Endothelial cell of umbilical vein (primary cell): ENCODE measurements at regions not wholly inside any gene's neighbourhood (a gene's known extent, or its start where the extent isn't known, plus 50 kb on each side); places are given as distances from the start of the nearest gene placed in this dataset.

Experiments used
- BruUV-seq: library from RNA; stranded (reverse); fragments of 400-500 nt; replicated peaks from 2 replicates; lab custom pipeline; 2021; lab: Mats Ljungman, UMichigan
- CTCF ChIA-PET: fragments of 300-600, 350-600 bp; sonication (Branson Sonifier 250); formaldehyde crosslinking; loops from one replicate; lab custom pipeline; 2021; ENCODE audit warnings: antibody characterized with exemption, inconsistent platforms; lab: Charles Lee
- POLR2A ChIA-PET: fragments of 300-600, 350-600 bp; sonication (Branson Sonifier 250); formaldehyde crosslinking; loops from one replicate; lab custom pipeline; 2021; ENCODE audit warnings: antibody characterized with exemption, inconsistent platforms; lab: Charles Lee
- DNase-seq: peaks from one replicate; pipeline ENCODE4 v3.0.0-alpha.2; 2011; ENCODE audit warnings: low read depth, low spot score
- FAIRE-seq: peaks from 2 replicates; lab custom pipeline; 2011; peaks lifted over from hg19 to GRCh38; lab: Jason Lieb, UNC
- H2AFZ ChIP-seq: 2 replicates; pipeline ENCODE4 v1.6.0; 2012; ENCODE audit warnings: low read depth, low read length, control low read depth, inconsistent platforms
- H3K27ac ChIP-seq: 2 replicates; pipeline ENCODE4 v1.5.1; 2011; ENCODE audit warnings: low read depth, mild to moderate bottlenecking, control low read depth, low read length, moderate library complexity; ENCODE audit not compliant: insufficient read depth
- H3K27me3 ChIP-seq, 2 experiments: 2 replicates each; pipeline versions ENCODE4 v1.6.0 to v1.6.1; 2011; ENCODE audit warnings: low read length in 2 of 2, mixed read lengths in 1 of 2; ENCODE audit not compliant: control insufficient read depth in 2 of 2, insufficient read depth in 2 of 2
- H3K36me3 ChIP-seq, 2 experiments: 2 replicates in 1 of 2; 3 replicates in 1 of 2; pipeline ENCODE4 v1.5.1; 2011; ENCODE audit warnings: low read length in 2 of 2, mild to moderate bottlenecking in 1 of 2, moderate library complexity in 1 of 2; ENCODE audit not compliant: control insufficient read depth in 2 of 2, insufficient read depth in 2 of 2; ENCODE audit errors: extremely low read depth in 1 of 2
- H3K4me1 ChIP-seq: 3 replicates; pipeline ENCODE4 v1.5.1; 2011; ENCODE audit warnings: mild to moderate bottlenecking, low read length; ENCODE audit not compliant: control insufficient read depth, insufficient read depth; ENCODE audit errors: extremely low read depth
- H3K4me2 ChIP-seq: 2 replicates; pipeline ENCODE4 v1.6.1; 2011; ENCODE audit warnings: low read length, control low read depth, mixed read lengths; ENCODE audit not compliant: insufficient read depth
- H3K4me3 ChIP-seq, 3 experiments: fragments of 200-600 bp in 1 of 3; sonication (generic), shearing (Covaris generic) in 1 of 3; replicated peaks in 1 of 3; 2 replicates each; pipeline ENCODE4 v1.5.1; 2011 to 2016; ENCODE audit warnings: control low read depth in 3 of 3, low read length in 3 of 3, mild to moderate bottlenecking in 2 of 3, inconsistent platforms in 1 of 3, low read depth in 1 of 3, moderate library complexity in 1 of 3; ENCODE audit not compliant: insufficient read depth in 1 of 3
- H3K79me2 ChIP-seq: 2 replicates; pipeline ENCODE4 v1.6.0; 2012; ENCODE audit warnings: low read length, inconsistent platforms; ENCODE audit not compliant: control insufficient read depth, insufficient read depth
- H3K9ac ChIP-seq: replicated peaks from 2 replicates; pipeline ENCODE3; 2011; ENCODE audit warnings: low read length, control low read depth; ENCODE audit not compliant: insufficient read depth; ENCODE audit errors: extremely low read depth
- H3K9me1 ChIP-seq: replicated peaks from 3 replicates; pipeline ENCODE4 v1.6.0; 2011; ENCODE audit warnings: mild to moderate bottlenecking, low read length; ENCODE audit not compliant: control insufficient read depth, insufficient read depth; ENCODE audit errors: extremely low read depth
- H3K9me3 ChIP-seq: replicated peaks from 2 replicates; pipeline ENCODE4 v1.5.1; 2012; ENCODE audit warnings: low read length, inconsistent platforms; ENCODE audit not compliant: control insufficient read depth, insufficient read depth
- H4K20me1 ChIP-seq: replicated peaks from 2 replicates; pipeline ENCODE3; 2011; ENCODE audit warnings: mild to moderate bottlenecking, low read length; ENCODE audit not compliant: control insufficient read depth, insufficient read depth; ENCODE audit errors: extremely low read depth
- EZH2 ChIP-seq: IDR thresholded peaks from 2 replicates; pipeline ENCODE4 v1.6.1; 2012; ENCODE audit warnings: borderline replicate concordance, low read depth, mild to moderate bottlenecking, moderate library complexity, low read length, inconsistent platforms; ENCODE audit not compliant: severe bottlenecking
- FOS ChIP-seq: IDR thresholded peaks from 2 replicates; pipeline ENCODE4 v1.6.1; 2011; ENCODE audit warnings: mild to moderate bottlenecking, low read length, moderate library complexity, borderline replicate concordance; ENCODE audit not compliant: insufficient read depth
- GATA2 ChIP-seq: IDR thresholded peaks from 2 replicates; pipeline ENCODE4 v1.7.0; 2011; ENCODE audit warnings: low read depth, mild to moderate bottlenecking, moderate library complexity, mixed read lengths, low read length; ENCODE audit not compliant: insufficient read length, insufficient read depth
- JUN ChIP-seq: IDR thresholded peaks from 2 replicates; pipeline ENCODE4 v1.6.1; 2011; ENCODE audit warnings: borderline replicate concordance, low read depth; ENCODE audit not compliant: insufficient read length, insufficient read depth
- MYC ChIP-seq: IDR thresholded peaks from one replicate; pipeline ENCODE4 v1.6.1; 2011; ENCODE audit warnings: mild to moderate bottlenecking, low read depth, low read length
- POLR2A ChIP-seq: IDR thresholded peaks from 2 replicates; pipeline ENCODE4 v1.6.1; 2012; ENCODE audit warnings: low read depth, mild to moderate bottlenecking, control low read depth, low read length
- POLR2AphosphoS5 ChIP-seq: IDR thresholded peaks from 2 replicates; pipeline ENCODE4 v1.6.1; 2012; ENCODE audit warnings: low read depth, mild to moderate bottlenecking, control low read depth, low read length, moderate library complexity; ENCODE audit not compliant: insufficient read depth
- dilution Hi-C: fragments of 300-500 bp; cut with MboI; formaldehyde crosslinking; loops from one replicate; pipeline ENCODE4 v1.15.0; 2019; ENCODE audit warnings: low sequenced_read_pairs; ENCODE audit not compliant: extremely low pct_ligation_motif_present
- intact Hi-C: fragments of 100-400 bp; cut with micrococcal nuclease; formaldehyde crosslinking; loops from one replicate; pipeline ENCODE4 v1.10.0; 2022
- TF ChIP-seq, protein P1 (sequence below), 2 donors: IDR thresholded peaks; 1 replicate in 1 of 2; 2 replicates in 1 of 2; pipeline ENCODE4 v1.5.1; 2011; ENCODE audit warnings: low read length in 2 of 2, mild to moderate bottlenecking in 2 of 2, moderate library complexity in 2 of 2, control low read depth in 1 of 2, inconsistent platforms in 1 of 2, low read depth in 1 of 2; ENCODE audit not compliant: insufficient read depth in 1 of 2; ENCODE audit errors: extremely low read depth in 1 of 2
- TF ChIP-seq, protein P2 (sequence below): IDR thresholded peaks from 2 replicates; pipeline ENCODE4 v1.6.1; 2011; ENCODE audit not compliant: insufficient read depth, insufficient read length

DNA sequence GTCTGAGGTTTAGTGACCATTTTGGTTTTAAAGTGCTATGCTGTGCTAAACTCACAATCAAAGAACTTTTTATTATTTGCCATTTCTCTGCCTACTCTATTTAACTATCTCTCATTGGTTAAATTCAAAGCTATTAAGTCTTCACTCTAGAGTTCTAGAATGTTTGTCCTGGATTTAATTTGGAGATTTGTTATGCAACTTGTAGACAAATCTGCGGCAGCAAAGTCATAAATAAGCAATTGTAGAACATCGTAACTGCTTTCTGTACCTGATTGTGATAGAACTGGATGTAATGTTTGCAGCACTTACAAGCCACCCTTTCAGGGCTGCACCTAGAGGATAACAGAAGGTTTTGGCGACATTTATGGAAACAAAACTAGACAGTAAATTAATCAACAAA is 566.5 kb upstream of the ADGRL2 start:
- no peak for FAIRE-seq
- TF ChIP-seq JUN (no peak), POLR2A (no peak), MYC (no peak), FOS (no peak), EZH2 (no peak), POLR2AphosphoS5 (no peak), GATA2 (no peak)
- TF ChIP-seq, protein P1, sequence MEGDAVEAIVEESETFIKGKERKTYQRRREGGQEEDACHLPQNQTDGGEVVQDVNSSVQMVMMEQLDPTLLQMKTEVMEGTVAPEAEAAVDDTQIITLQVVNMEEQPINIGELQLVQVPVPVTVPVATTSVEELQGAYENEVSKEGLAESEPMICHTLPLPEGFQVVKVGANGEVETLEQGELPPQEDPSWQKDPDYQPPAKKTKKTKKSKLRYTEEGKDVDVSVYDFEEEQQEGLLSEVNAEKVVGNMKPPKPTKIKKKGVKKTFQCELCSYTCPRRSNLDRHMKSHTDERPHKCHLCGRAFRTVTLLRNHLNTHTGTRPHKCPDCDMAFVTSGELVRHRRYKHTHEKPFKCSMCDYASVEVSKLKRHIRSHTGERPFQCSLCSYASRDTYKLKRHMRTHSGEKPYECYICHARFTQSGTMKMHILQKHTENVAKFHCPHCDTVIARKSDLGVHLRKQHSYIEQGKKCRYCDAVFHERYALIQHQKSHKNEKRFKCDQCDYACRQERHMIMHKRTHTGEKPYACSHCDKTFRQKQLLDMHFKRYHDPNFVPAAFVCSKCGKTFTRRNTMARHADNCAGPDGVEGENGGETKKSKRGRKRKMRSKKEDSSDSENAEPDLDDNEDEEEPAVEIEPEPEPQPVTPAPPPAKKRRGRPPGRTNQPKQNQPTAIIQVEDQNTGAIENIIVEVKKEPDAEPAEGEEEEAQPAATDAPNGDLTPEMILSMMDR (IDR thresholded peaks at IDR 0.05; ENCODE audit: extremely low read depth in 1 of 2, insufficient read depth in 1 of 2, low read depth in 1 of 2, low read length in 2 of 2), result no peak
- TF ChIP-seq, protein P2, sequence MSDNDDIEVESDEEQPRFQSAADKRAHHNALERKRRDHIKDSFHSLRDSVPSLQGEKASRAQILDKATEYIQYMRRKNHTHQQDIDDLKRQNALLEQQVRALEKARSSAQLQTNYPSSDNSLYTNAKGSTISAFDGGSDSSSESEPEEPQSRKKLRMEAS, result no peak
- no peak overlapping the region for H3K4me3 ChIP-seq
- H3K9ac ChIP-seq, result no peak overlapping the region
- ChIA-PET CTCF (interaction anchor here (1.6 kb wide), 1 partner anchor 15 kb away, joined by 4 read pairs; no protein-coding TSS in a partner anchor), POLR2A (no interaction called here)
- no peaks in the 10 kb centered on the region for H3K9me3 ChIP-seq
- H4K20me1 ChIP-seq, result no peaks in the 10 kb centered on the region
- H3K27me3 ChIP-seq, result no peaks in the 10 kb centered on the region
- H3K79me2 ChIP-seq, result no peaks in the 10 kb centered on the region
- H2AFZ ChIP-seq, result no peak overlapping the region
- no peaks in the 10 kb centered on the region for H3K36me3 ChIP-seq
- DNase-seq, result no peak
- no peak overlapping the region for H3K4me2 ChIP-seq
- dilution Hi-C loops (no loop called here), intact Hi-C loops (no loop called here)
- no peaks in the 10 kb centered on the region for H3K4me1 ChIP-seq
- H3K27ac ChIP-seq, result no peak overlapping the region
- no TSS peak for BruUV-seq
- no peaks in the 10 kb centered on the region for H3K9me1 ChIP-seq
